PC-3 (cell line): ENCODE measurements at regions not wholly inside any gene's neighbourhood (a gene's known extent, or its start where the extent isn't known, plus 50 kb on each side); places are given as distances from the start of the nearest gene placed in this dataset.

Experiments used
- ATAC-seq: fragments of 200-7000 bp; cut with Tn5 transposase; 2 replicates; pipeline ENCODE4 v1.9.1; 2020; ENCODE audit warnings: mild to moderate bottlenecking, moderate library complexity
- BruUV-seq: library from RNA; stranded (reverse); fragments of 400-500 nt; replicated peaks from 2 replicates; lab custom pipeline; 2021; lab: Mats Ljungman, UMichigan
- CTCF ChIA-PET: fragments of 300-600 bp; sonication (Branson Sonifier 250); formaldehyde crosslinking; loops from one replicate; lab custom pipeline; 2022; ENCODE audit warnings: antibody characterized with exemption; lab: Charles Lee
- POLR2A ChIA-PET: fragments of 300-600 bp; sonication (Branson Sonifier 250); formaldehyde crosslinking; loops from one replicate; lab custom pipeline; 2022; ENCODE audit warnings: antibody characterized with exemption; ENCODE audit not compliant: unreplicated experiment; lab: Charles Lee
- DNase-seq: peaks from one replicate; pipeline ENCODE4 v3.0.0-alpha.2; 2015
- H2AFZ ChIP-seq: fragments of 300-600 bp; sonication (generic); 2 replicates; pipeline ENCODE4 v1.6.0; 2016; ENCODE audit warnings: antibody characterized with exemption, low read length
- H3F3A ChIP-seq: fragments of 300-600 bp; sonication (generic); one replicate; pipeline ENCODE4 v1.6.0; 2017; ENCODE audit warnings: antibody characterized with exemption, low read length, control low read depth, mild to moderate bottlenecking; ENCODE audit not compliant: unreplicated experiment
- H3K27ac ChIP-seq: fragments of 300-600 bp; sonication (generic); 2 replicates; pipeline ENCODE4 v1.5.1; 2016; ENCODE audit warnings: mild to moderate bottlenecking, low read length
- H3K27me3 ChIP-seq: fragments of 300-600 bp; sonication (generic); 2 replicates; pipeline ENCODE4 v1.6.1; 2016; ENCODE audit warnings: low read length, mixed read lengths
- H3K36me3 ChIP-seq: fragments of 300-600 bp; sonication (generic); 2 replicates; pipeline ENCODE4 v1.6.1; 2016; ENCODE audit warnings: low read depth, mixed run types, low read length, mixed read lengths
- H3K4me1 ChIP-seq: fragments of 300-600 bp; sonication (generic); 2 replicates; pipeline ENCODE4 v1.5.1; 2016; ENCODE audit warnings: low read length; ENCODE audit not compliant: insufficient read depth
- H3K4me2 ChIP-seq: fragments of 300-600 bp; sonication (generic); 2 replicates; pipeline ENCODE4 v1.6.0; 2016; ENCODE audit warnings: low read length
- H3K4me3 ChIP-seq: fragments of 300-600 bp; sonication (generic); 2 replicates; pipeline ENCODE4 v1.5.1; 2016; ENCODE audit warnings: mild to moderate bottlenecking, low read length, mixed read lengths
- H3K79me2 ChIP-seq: fragments of 300-600 bp; sonication (generic); 2 replicates; pipeline ENCODE4 v1.6.1; 2017; ENCODE audit warnings: low read length, mixed read lengths
- H3K9ac ChIP-seq: fragments of 300-600 bp; sonication (generic); 2 replicates; pipeline ENCODE4 v1.6.0; 2016; ENCODE audit warnings: mild to moderate bottlenecking, low read length
- H3K9me2 ChIP-seq: fragments of 300-600 bp; sonication (generic); replicated peaks from 2 replicates; pipeline ENCODE4 v1.6.1; 2016; ENCODE audit warnings: mixed run types, low read length, mixed read lengths
- H3K9me3 ChIP-seq: fragments of 300-600 bp; sonication (generic); 2 replicates; pipeline ENCODE4 v1.6.1; 2016; ENCODE audit warnings: low read length, mixed read lengths
- H4K20me1 ChIP-seq: fragments of 300-600 bp; sonication (generic); 2 replicates; pipeline ENCODE4 v1.6.1; 2016; ENCODE audit warnings: low read length, mixed read lengths
- EZH2 ChIP-seq: fragments of 300-600 bp; sonication (generic); IDR thresholded peaks from one replicate; pipeline ENCODE4 v1.6.1; 2017; ENCODE audit warnings: antibody characterized with exemption, mild to moderate bottlenecking, low read length; ENCODE audit not compliant: unreplicated experiment
- EZH2phosphoT487 ChIP-seq: fragments of 300-600 bp; sonication (generic); IDR thresholded peaks from 2 replicates; pipeline ENCODE4 v1.6.1; 2018; ENCODE audit warnings: mild to moderate bottlenecking, antibody characterized with exemption, low read length, borderline replicate concordance
- intact Hi-C: fragments of 100-400 bp; cut with micrococcal nuclease; formaldehyde crosslinking; loops from 2 replicates; pipeline ENCODE4 v1.9.0; 2023
- TF ChIP-seq, protein P1 (sequence below): fragments of 300-600 bp; sonication (generic); conservative IDR thresholded peaks from 2 replicates; pipeline ENCODE4 v1.5.1; 2017; ENCODE audit warnings: antibody characterized with exemption, low read depth, mild to moderate bottlenecking, low read length

- ATAC-seq (no peak), DNase-seq (no peak)
- no peaks in the 10 kb centered on the region for H3F3A ChIP-seq
- no peaks in the 10 kb centered on the region for H3K36me3 ChIP-seq
- no peak overlapping the region for H3K9ac ChIP-seq
- no TSS peak for BruUV-seq
- intact Hi-C loops, result no loop called here
- H3K4me2 ChIP-seq, result no peak overlapping the region
- TF ChIP-seq EZH2phosphoT487, result no peak
- no peak for TF ChIP-seq EZH2
- TF ChIP-seq, protein P1, sequence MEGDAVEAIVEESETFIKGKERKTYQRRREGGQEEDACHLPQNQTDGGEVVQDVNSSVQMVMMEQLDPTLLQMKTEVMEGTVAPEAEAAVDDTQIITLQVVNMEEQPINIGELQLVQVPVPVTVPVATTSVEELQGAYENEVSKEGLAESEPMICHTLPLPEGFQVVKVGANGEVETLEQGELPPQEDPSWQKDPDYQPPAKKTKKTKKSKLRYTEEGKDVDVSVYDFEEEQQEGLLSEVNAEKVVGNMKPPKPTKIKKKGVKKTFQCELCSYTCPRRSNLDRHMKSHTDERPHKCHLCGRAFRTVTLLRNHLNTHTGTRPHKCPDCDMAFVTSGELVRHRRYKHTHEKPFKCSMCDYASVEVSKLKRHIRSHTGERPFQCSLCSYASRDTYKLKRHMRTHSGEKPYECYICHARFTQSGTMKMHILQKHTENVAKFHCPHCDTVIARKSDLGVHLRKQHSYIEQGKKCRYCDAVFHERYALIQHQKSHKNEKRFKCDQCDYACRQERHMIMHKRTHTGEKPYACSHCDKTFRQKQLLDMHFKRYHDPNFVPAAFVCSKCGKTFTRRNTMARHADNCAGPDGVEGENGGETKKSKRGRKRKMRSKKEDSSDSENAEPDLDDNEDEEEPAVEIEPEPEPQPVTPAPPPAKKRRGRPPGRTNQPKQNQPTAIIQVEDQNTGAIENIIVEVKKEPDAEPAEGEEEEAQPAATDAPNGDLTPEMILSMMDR, result no peak
- no peaks in the 10 kb centered on the region for H3K4me1 ChIP-seq
- no peaks in the 10 kb centered on the region for H3K27me3 ChIP-seq
- no peaks in the 10 kb centered on the region for H3K79me2 ChIP-seq
- H4K20me1 ChIP-seq, result no peaks in the 10 kb centered on the region
- H2AFZ ChIP-seq, result no peak overlapping the region
- CTCF ChIA-PET, result no interaction called here
- no peak overlapping the region for H3K4me3 ChIP-seq
- no peaks in the 10 kb centered on the region for H3K9me2 ChIP-seq
- no peaks in the 10 kb centered on the region for H3K9me3 ChIP-seq
- POLR2A ChIA-PET, result no interaction called here
- no peak overlapping the region for H3K27ac ChIP-seq
Measured at GRCh38 chr6:23505026-23505425, 621.0 kb upstream of the NRSN1 start.

DNA sequence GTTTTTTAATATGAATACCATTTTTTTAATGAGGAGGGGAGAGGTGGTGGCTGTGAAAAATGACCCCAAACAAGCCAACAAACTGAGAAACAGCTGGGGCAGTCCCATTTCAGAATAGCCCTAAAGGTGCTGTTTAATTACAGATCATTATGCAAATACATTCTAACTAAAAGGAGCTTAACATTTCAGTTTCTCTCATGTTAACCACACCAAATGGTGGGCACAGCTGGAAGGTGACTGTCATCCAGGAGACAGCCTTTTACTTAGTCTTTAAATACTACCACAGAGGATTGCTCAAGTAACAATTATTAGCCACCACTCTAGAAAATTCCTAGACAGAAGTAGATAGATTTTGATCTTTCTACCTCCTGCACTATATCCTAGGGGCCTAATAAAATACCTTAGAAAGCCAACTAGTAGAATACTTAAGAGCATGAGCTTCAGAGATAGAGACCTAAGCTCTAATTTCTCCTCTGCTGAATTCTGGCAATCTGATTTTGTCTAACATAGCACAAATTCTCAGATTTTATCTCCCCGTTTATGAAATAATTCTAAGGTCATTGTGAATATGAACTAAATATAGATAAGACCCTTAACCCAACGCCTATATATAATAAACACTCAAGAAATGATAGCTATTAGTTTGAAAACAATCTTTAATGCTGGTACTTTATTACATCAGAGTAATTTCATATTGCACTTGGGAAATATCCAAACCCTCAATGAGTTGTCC lies 615.1 kb upstream of the NRSN1 start:
- intact Hi-C loops, result no loop called here

More for the DNA sequence above, 615.1 kb upstream of the NRSN1 start:
- no peaks in the 10 kb centered on the region for H3K36me3 ChIP-seq
- no peaks in the 10 kb centered on the region for H3K27me3 ChIP-seq
- no peaks in the 10 kb centered on the region for H4K20me1 ChIP-seq
- H3K4me3 ChIP-seq, result no peak overlapping the region
- DNase-seq (no peak), ATAC-seq (no peak)
- ChIA-PET POLR2A (no interaction called here), CTCF (no interaction called here)
- no peaks in the 10 kb centered on the region for H3K9me3 ChIP-seq
- no peaks in the 10 kb centered on the region for H3K4me1 ChIP-seq
- H3F3A ChIP-seq, result no peaks in the 10 kb centered on the region
- H3K9me2 ChIP-seq, result no peaks in the 10 kb centered on the region
- no peaks in the 10 kb centered on the region for H3K79me2 ChIP-seq
- H3K27ac ChIP-seq, result no peak overlapping the region
- no peak for TF ChIP-seq EZH2
- no peak for TF ChIP-seq EZH2phosphoT487
- TF ChIP-seq, protein P1, result no peak
- no peak overlapping the region for H3K4me2 ChIP-seq
- no peak overlapping the region for H2AFZ ChIP-seq
- H3K9ac ChIP-seq, result no peak overlapping the region
- no TSS peak for BruUV-seq
